A549 (cell line): ENCODE measurements at regions not wholly inside any gene's neighbourhood (a gene's known extent, or its start where the extent isn't known, plus 50 kb on each side); places are given as distances from the start of the nearest gene placed in this dataset.
A peak's percentile ranks its signal among the peaks of the same experiment; 100 is the strongest.

Experiments
- ATAC-seq, 2 experiments: fragments of 200-7000 bp in 1 of 2; fragments of >200 bp in 1 of 2; cut with Nextera tagmentation in 1 of 2; cut with Tn5 transposase in 1 of 2; 3 replicates each; pipeline versions ENCODE4 v1.8.0 to v1.9.1; 2018 to 2020; ENCODE audit warnings: mild to moderate bottlenecking in 1 of 2, moderate library complexity in 1 of 2
- CTCF ChIA-PET: fragments of 300-600 bp; sonication (Branson Sonifier 250); formaldehyde crosslinking; extraction: SDS; loops from one replicate; lab custom pipeline; 2021; ENCODE audit warnings: antibody characterized with exemption, inconsistent platforms; lab: Yijun Ruan, JAX
- POLR2A ChIA-PET: fragments of 350-600 bp; formaldehyde crosslinking; extraction: SDS; loops from one replicate; lab custom pipeline; 2021; ENCODE audit warnings: antibody characterized with exemption, inconsistent platforms; lab: Yijun Ruan, JAX
- DNase-seq, 2 experiments: peaks; one replicate each; pipeline versions ENCODE4 v3.0.0 to v3.0.0-alpha.2; 2011 to 2016; ENCODE audit warnings: low read depth in 1 of 2, low spot score in 1 of 2
- FAIRE-seq: peaks from 2 replicates; lab custom pipeline; 2011; peaks lifted over from hg19 to GRCh38; lab: Jason Lieb, UNC
- H3K27ac ChIP-seq, 2 experiments: fragments of >200 bp; sonication (Bioruptor Twin); formaldehyde crosslinking; 3 replicates each; pipeline ENCODE4 v1.5.1; 2016 to 2017
- H3K4me1 ChIP-seq: fragments of >200 bp; sonication (Bioruptor Twin); formaldehyde crosslinking; 3 replicates; pipeline ENCODE4 v1.6.1; 2016
- H3K4me2 ChIP-seq: fragments of >200 bp; sonication (Bioruptor Twin); formaldehyde crosslinking; 3 replicates; pipeline ENCODE4 v1.6.1; 2016
- H3K4me3 ChIP-seq: fragments of >200 bp; sonication (Bioruptor Twin); formaldehyde crosslinking; 3 replicates; pipeline ENCODE4 v1.5.1; 2016
- H3K9me3 ChIP-seq: fragments of >200 bp; sonication (Bioruptor Twin); formaldehyde crosslinking; 3 replicates; pipeline ENCODE4 v1.6.1; 2016
- CBX8 ChIP-seq: fragments of 200-600 bp; sonication (generic); IDR thresholded peaks from 2 replicates; pipeline ENCODE4 v1.6.1; 2016
- CEBPB ChIP-seq, 2 experiments: fragments of >200 bp in 1 of 2; sonication (Bioruptor Twin) in 1 of 2; formaldehyde crosslinking in 1 of 2; IDR thresholded peaks; 2 replicates each; pipeline ENCODE4 v1.6.1; 2012 to 2016
- EP300 ChIP-seq, 2 experiments: fragments of >200 bp; sonication (Bioruptor Twin); formaldehyde crosslinking; IDR thresholded peaks; 2 replicates in 1 of 2; 3 replicates in 1 of 2; pipeline ENCODE4 v1.6.1; 2016 to 2017
- ESRRA ChIP-seq: fragments of 150-350 bp; IDR thresholded peaks from 2 replicates; pipeline ENCODE4 v1.6.1; 2014; ENCODE audit warnings: mild to moderate bottlenecking, low read length, borderline replicate concordance
- JUNB ChIP-seq: fragments of >200 bp; sonication (Bioruptor Twin); formaldehyde crosslinking; IDR thresholded peaks from 2 replicates; pipeline ENCODE4 v1.6.1; 2016
- NFE2L2 ChIP-seq: fragments of 150-350 bp; conservative IDR thresholded peaks from 2 replicates; pipeline ENCODE4 v1.6.1; 2014; ENCODE audit warnings: low read length
- NPAS2 ChIP-seq: fragments of 250-450 bp; sonication (Bioruptor Pico); IDR thresholded peaks from 2 replicates; pipeline ENCODE4 v1.8.0; 2022; ENCODE audit warnings: mild to moderate bottlenecking, moderate library complexity, borderline replicate concordance
- PBX3 ChIP-seq: IDR thresholded peaks from 2 replicates; pipeline ENCODE4 v1.6.1; 2012
- POLR2A ChIP-seq: IDR thresholded peaks from 2 replicates; pipeline ENCODE4 v1.6.1; 2012; ENCODE audit warnings: mild to moderate bottlenecking, low read length
- RAD21 ChIP-seq, 2 experiments: fragments of >200 bp in 1 of 2; sonication (Bioruptor Twin) in 1 of 2; formaldehyde crosslinking in 1 of 2; IDR thresholded peaks in 1 of 2; conservative IDR thresholded peaks in 1 of 2; 2 replicates in 1 of 2; 3 replicates in 1 of 2; pipeline ENCODE4 v1.6.1; 2012 to 2018; ENCODE audit warnings: inconsistent platforms in 1 of 2
- RFX5 ChIP-seq: fragments of 450-650 bp; IDR thresholded peaks from 2 replicates; pipeline ENCODE4 v1.7.1; 2014; ENCODE audit warnings: antibody characterized with exemption, mild to moderate bottlenecking, moderate library complexity
- SMC3 ChIP-seq: fragments of >200 bp; sonication (Bioruptor Twin); formaldehyde crosslinking; IDR thresholded peaks from 3 replicates; pipeline ENCODE4 v1.6.1; 2018; ENCODE audit warnings: inconsistent platforms
- TP53 ChIP-seq: fragments of 250-450 bp; sonication (Bioruptor Pico); IDR thresholded peaks from 2 replicates; pipeline ENCODE4 v1.5.0; 2021; ENCODE audit warnings: mild to moderate bottlenecking, moderate library complexity
- ZFP36 ChIP-seq: fragments of 450-650 bp; IDR thresholded peaks from 2 replicates; pipeline ENCODE4 v1.6.1; 2014; ENCODE audit warnings: borderline replicate concordance; ENCODE audit not compliant: partially characterized antibody
- ZNF302 ChIP-seq: fragments of 250-450 bp; sonication (Bioruptor Pico); IDR thresholded peaks from 2 replicates; pipeline ENCODE4 v1.9.0; 2021; ENCODE audit warnings: inconsistent platforms, mild to moderate bottlenecking, moderate library complexity
- WGBS: methylation state at CpG from one replicate; pipeline ENCODE4 v1.1.6; 2017; ENCODE audit errors: missing lambda C conversion rate; 5-methylcytosine and 5-hydroxymethylcytosine counted together
- TF ChIP-seq, protein P1 (sequence below): fragments of >200 bp; sonication (Bioruptor Twin); formaldehyde crosslinking; IDR thresholded peaks from 3 replicates; pipeline ENCODE4 v1.6.1; 2016
- TF ChIP-seq, protein P2 (sequence below): fragments of 200-600 bp; sonication (generic); IDR thresholded peaks from 2 replicates; pipeline ENCODE4 v1.6.1; 2016; ENCODE audit warnings: antibody characterized with exemption, mild to moderate bottlenecking, moderate library complexity

- DNase-seq (no peak), FAIRE-seq (no peak), ATAC-seq (no peak)
- Histone ChIP-seq H3K4me1 (no peaks in the 10 kb centered on the region), H3K27ac (no peak overlapping the region), H3K4me2 (no peak overlapping the region), H3K9me3 (no peaks in the 10 kb centered on the region), H3K4me3 (no peak overlapping the region)
- WGBS, result 2% methylated on average over 2 of the region's 2 CpGs
- TF ChIP-seq POLR2A, result no peak
- ChIA-PET CTCF (no interaction called here), POLR2A (no interaction called here)
Measured at GRCh38 chr4:63566658-63567057, 842.6 kb downstream of the TECRL start.

DNA sequence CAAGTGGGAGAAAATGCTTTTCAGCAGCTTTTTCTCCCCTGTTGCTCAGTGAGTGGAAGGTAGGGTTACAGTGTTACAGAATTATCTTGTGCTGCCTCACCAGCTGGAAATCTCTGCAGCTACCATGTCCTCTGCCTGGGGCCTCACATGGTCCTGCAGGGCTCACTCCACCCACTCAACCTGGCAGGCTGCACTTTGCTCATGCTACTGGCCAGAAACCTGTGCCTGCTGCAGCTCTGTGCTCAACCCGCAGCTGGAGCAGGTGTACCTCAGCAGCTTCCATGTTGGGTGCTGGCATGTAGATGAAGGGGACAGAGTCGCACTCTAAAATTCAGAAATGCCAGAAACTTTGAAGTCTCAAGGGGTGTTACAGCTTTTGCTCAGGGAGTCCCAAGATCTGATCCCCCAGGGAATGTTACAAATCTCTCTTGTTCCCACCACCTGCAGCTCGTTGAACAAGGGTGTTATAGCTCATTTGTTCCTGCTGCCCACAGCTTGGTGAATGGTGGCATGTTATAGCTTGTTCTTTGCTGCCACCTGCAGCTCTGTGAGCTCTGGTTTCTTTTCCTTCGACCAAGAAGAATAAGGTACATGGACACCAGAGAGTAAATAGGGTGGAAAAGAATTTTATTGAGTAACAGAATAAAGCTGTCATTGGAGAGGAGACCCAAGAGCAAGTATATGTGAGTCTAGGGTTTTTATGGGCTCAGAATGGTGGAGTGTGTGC is 845.8 kb downstream of the TECRL start:
- ATAC-seq, result no peak
- POLR2A ChIA-PET, result no interaction called here
- Histone ChIP-seq H3K4me2 (no peak overlapping the region), H3K27ac (no peak overlapping the region), H3K4me1 (no peaks in the 10 kb centered on the region), H3K9me3 (no peaks in the 10 kb centered on the region), H3K4me3 (no peak overlapping the region)
- TF ChIP-seq ZFP36 (no peak), RAD21 (conservative IDR thresholded peaks at IDR 0.05 in 1 of 2, IDR thresholded peaks at IDR 0.05 in 1 of 2) (0 out of 5 replicates have a peak, but pooled peaks of 1 of the 2 experiments have one; percentile 6)
- CTCF ChIA-PET, result no interaction called here
- peak in 1 of 2 experiments; percentile 5 for DNase-seq
- 0% methylated on average over 4 of the region's 4 CpGs for WGBS
- FAIRE-seq, result no peak

DNA sequence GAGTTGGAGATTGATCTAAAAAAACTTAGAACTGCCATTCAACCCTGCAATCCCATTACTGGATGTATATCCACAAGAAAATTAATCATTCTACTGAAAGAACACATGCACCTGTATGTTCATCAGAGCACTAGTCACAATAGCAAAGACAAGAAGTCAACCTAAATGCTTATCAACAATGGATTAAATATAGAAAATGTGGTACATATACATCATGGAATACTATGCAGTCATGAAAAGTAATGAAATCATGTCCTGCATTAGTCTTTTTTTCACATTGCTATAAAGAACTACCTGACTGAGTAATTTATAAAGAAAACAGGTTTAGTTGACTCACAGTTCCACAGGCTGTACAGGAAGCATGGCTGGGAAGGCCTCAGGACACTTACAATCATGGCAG is 850.5 kb downstream of the TECRL start:
- H3K4me1 ChIP-seq, result no peaks in the 10 kb centered on the region
- no peak for FAIRE-seq
- CTCF ChIA-PET, result no interaction called here
- TF ChIP-seq, protein P1, sequence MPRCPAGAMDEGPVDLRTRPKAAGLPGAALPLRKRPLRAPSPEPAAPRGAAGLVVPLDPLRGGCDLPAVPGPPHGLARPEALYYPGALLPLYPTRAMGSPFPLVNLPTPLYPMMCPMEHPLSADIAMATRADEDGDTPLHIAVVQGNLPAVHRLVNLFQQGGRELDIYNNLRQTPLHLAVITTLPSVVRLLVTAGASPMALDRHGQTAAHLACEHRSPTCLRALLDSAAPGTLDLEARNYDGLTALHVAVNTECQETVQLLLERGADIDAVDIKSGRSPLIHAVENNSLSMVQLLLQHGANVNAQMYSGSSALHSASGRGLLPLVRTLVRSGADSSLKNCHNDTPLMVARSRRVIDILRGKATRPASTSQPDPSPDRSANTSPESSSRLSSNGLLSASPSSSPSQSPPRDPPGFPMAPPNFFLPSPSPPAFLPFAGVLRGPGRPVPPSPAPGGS, result no peak
- TF ChIP-seq ZNF302 (CRISPR knock-in tag), result no peak
- TF ChIP-seq RFX5, result no peak
- no peak for TF ChIP-seq RAD21 (conservative IDR thresholded peaks at IDR 0.05 in 1 of 2, IDR thresholded peaks at IDR 0.05 in 1 of 2)
- no peak for TF ChIP-seq EP300 (IDR thresholded peaks at IDR 0.05)
- TF ChIP-seq ESRRA, result no peak
- no peak for TF ChIP-seq SMC3
- no peak for TF ChIP-seq TP53 (CRISPR knock-in tag)
- no peak for TF ChIP-seq JUNB
- no peak for TF ChIP-seq ZFP36
- H3K4me3 ChIP-seq, result no peak overlapping the region
- H3K27ac ChIP-seq, result no peak overlapping the region
- POLR2A ChIA-PET, result no interaction called here
- DNase-seq, result no peak
- no peak for ATAC-seq
- H3K9me3 ChIP-seq, result no peaks in the 10 kb centered on the region
- H3K4me2 ChIP-seq, result no peak overlapping the region

GRCh38 chr4:63556332-63556731 is 852.9 kb downstream of the TECRL start:
- ATAC-seq (no peak), DNase-seq (peak in 1 of 2 experiments; percentile 1), FAIRE-seq (no peak)
- no peaks in the 10 kb centered on the region for H3K4me1 ChIP-seq
- WGBS, result 33% methylated on average over 4 of the region's 4 CpGs
- no peak overlapping the region for H3K27ac ChIP-seq
- CTCF ChIA-PET, result no interaction called here
- H3K4me3 ChIP-seq, result no peak overlapping the region
- TF ChIP-seq, protein P2, sequence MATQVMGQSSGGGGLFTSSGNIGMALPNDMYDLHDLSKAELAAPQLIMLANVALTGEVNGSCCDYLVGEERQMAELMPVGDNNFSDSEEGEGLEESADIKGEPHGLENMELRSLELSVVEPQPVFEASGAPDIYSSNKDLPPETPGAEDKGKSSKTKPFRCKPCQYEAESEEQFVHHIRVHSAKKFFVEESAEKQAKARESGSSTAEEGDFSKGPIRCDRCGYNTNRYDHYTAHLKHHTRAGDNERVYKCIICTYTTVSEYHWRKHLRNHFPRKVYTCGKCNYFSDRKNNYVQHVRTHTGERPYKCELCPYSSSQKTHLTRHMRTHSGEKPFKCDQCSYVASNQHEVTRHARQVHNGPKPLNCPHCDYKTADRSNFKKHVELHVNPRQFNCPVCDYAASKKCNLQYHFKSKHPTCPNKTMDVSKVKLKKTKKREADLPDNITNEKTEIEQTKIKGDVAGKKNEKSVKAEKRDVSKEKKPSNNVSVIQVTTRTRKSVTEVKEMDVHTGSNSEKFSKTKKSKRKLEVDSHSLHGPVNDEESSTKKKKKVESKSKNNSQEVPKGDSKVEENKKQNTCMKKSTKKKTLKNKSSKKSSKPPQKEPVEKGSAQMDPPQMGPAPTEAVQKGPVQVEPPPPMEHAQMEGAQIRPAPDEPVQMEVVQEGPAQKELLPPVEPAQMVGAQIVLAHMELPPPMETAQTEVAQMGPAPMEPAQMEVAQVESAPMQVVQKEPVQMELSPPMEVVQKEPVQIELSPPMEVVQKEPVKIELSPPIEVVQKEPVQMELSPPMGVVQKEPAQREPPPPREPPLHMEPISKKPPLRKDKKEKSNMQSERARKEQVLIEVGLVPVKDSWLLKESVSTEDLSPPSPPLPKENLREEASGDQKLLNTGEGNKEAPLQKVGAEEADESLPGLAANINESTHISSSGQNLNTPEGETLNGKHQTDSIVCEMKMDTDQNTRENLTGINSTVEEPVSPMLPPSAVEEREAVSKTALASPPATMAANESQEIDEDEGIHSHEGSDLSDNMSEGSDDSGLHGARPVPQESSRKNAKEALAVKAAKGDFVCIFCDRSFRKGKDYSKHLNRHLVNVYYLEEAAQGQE, result no peak
- TF ChIP-seq NPAS2 (no peak), PBX3 (no peak), NFE2L2 (no peak), JUNB (no peak), CEBPB (IDR thresholded peaks at IDR 0.05) (no peak), CBX8 (no peak)
- H3K9me3 ChIP-seq, result no peaks in the 10 kb centered on the region
- POLR2A ChIA-PET, result no interaction called here
- H3K4me2 ChIP-seq, result no peak overlapping the region
